Panc1 (cell line): ENCODE measurements at regions not wholly inside any gene's neighbourhood (a gene's known extent, or its start where the extent isn't known, plus 50 kb on each side); places are given as distances from the start of the nearest gene placed in this dataset.

Source experiments
- ATAC-seq: fragments of 200-7000 bp; cut with Tn5 transposase; 2 replicates; pipeline ENCODE4 v1.9.1; 2020; ENCODE audit warnings: mild to moderate bottlenecking, moderate library complexity
- BruUV-seq: library from RNA; stranded (reverse); fragments of 400-500 nt; replicated peaks from 2 replicates; lab custom pipeline; 2021; lab: Mats Ljungman, UMichigan
- CTCF ChIA-PET: fragments of 300-600 bp; sonication (Branson Sonifier 250); formaldehyde crosslinking; loops from one replicate; lab custom pipeline; 2022; ENCODE audit warnings: antibody characterized with exemption; lab: Charles Lee
- POLR2A ChIA-PET: fragments of 300-600 bp; sonication (Branson Sonifier 250); formaldehyde crosslinking; loops from one replicate; lab custom pipeline; 2022; ENCODE audit warnings: antibody characterized with exemption; lab: Charles Lee
- DNase-seq: peaks from one replicate; pipeline ENCODE4 v3.0.0-alpha.2; 2010; ENCODE audit warnings: low read depth, low spot score
- H3K27ac ChIP-seq: 2 replicates; pipeline ENCODE4 v1.5.1; 2011; ENCODE audit warnings: mild to moderate bottlenecking, low read length, inconsistent platforms
- H3K27me3 ChIP-seq: fragments of 200-500 bp; sonication (Bioruptor generic); 2 replicates; pipeline ENCODE4 v1.6.0; 2014; ENCODE audit warnings: low read length, inconsistent platforms; ENCODE audit not compliant: control insufficient read depth, insufficient read depth
- H3K36me3 ChIP-seq: fragments of 200-500 bp; sonication (Bioruptor generic); 2 replicates; pipeline ENCODE4 v1.5.1; 2014; ENCODE audit warnings: inconsistent platforms, mild to moderate bottlenecking, low read length, moderate library complexity; ENCODE audit not compliant: control insufficient read depth, insufficient read depth
- H3K4me1 ChIP-seq: 2 replicates; pipeline ENCODE4 v1.5.1; 2011; ENCODE audit warnings: inconsistent platforms, mild to moderate bottlenecking, low read length, moderate library complexity; ENCODE audit not compliant: control insufficient read depth, insufficient read depth
- H3K4me3 ChIP-seq, 2 experiments: 2 replicates each; pipeline ENCODE4 v1.5.1; 2011 to 2012; ENCODE audit warnings: low read depth in 2 of 2, low read length in 2 of 2, mild to moderate bottlenecking in 2 of 2, inconsistent platforms in 1 of 2, moderate library complexity in 1 of 2
- H3K9me3 ChIP-seq: fragments of 200-500 bp; sonication (Bioruptor generic); 2 replicates; pipeline ENCODE4 v1.5.1; 2014; ENCODE audit warnings: low read depth, mild to moderate bottlenecking, inconsistent platforms, low read length, moderate library complexity; ENCODE audit not compliant: control insufficient read depth, insufficient read depth
- CTCF ChIP-seq: fragments of 450-650 bp; IDR thresholded peaks from 2 replicates; pipeline ENCODE4 v1.5.1; 2017; ENCODE audit warnings: mild to moderate bottlenecking
- POLR2AphosphoS5 ChIP-seq: IDR thresholded peaks from 2 replicates; pipeline ENCODE4 v1.6.1; 2012; ENCODE audit warnings: mild to moderate bottlenecking, low read depth, low read length, moderate library complexity
- SIN3A ChIP-seq: IDR thresholded peaks from 2 replicates; pipeline ENCODE4 v1.6.1; 2012; ENCODE audit warnings: low read depth, mild to moderate bottlenecking, low read length, moderate library complexity, borderline replicate concordance; ENCODE audit not compliant: insufficient read depth
- TCF7L2 ChIP-seq: IDR thresholded peaks from 2 replicates; pipeline ENCODE4 v1.6.1; 2011; ENCODE audit warnings: mild to moderate bottlenecking, low read depth, low read length, inconsistent platforms
- in situ Hi-C: cut with HindIII; loops from 2 replicates; pipeline ENCODE4 v1.10.0; 2016; ENCODE audit warnings: low sequenced_read_pairs, low pct_unique_long_range_greater_than_20kb
- intact Hi-C: fragments of 100-400 bp; cut with micrococcal nuclease; formaldehyde crosslinking; loops from one replicate; pipeline ENCODE4 v1.10.0; 2022; ENCODE audit not compliant: unreplicated experiment
- TF ChIP-seq, protein P1 (sequence below), 2 experiments: IDR thresholded peaks; 2 replicates each; pipeline ENCODE4 v1.6.1; 2011 to 2012; ENCODE audit warnings: low read depth in 2 of 2, control low read depth in 1 of 2, low read length in 1 of 2, mild to moderate bottlenecking in 1 of 2, moderate library complexity in 1 of 2; ENCODE audit not compliant: insufficient read depth in 1 of 2

GRCh38 chr4:71976523-71976922 lies 55.3 kb upstream of the NPFFR2 start:
- intact Hi-C loops = no loop called here
- Histone ChIP-seq H3K4me3 (no peak overlapping the region), H3K36me3 (no peaks in the 10 kb centered on the region), H3K9me3 (no peaks in the 10 kb centered on the region), H3K27ac (no peak overlapping the region), H3K4me1 (no peaks in the 10 kb centered on the region), H3K27me3 (no peaks in the 10 kb centered on the region)
- ChIA-PET POLR2A (no interaction called here), CTCF (no interaction called here)
- DNase-seq (no peak), ATAC-seq (no peak)
- in situ Hi-C loops = no loop called here
- TF ChIP-seq, protein P1, sequence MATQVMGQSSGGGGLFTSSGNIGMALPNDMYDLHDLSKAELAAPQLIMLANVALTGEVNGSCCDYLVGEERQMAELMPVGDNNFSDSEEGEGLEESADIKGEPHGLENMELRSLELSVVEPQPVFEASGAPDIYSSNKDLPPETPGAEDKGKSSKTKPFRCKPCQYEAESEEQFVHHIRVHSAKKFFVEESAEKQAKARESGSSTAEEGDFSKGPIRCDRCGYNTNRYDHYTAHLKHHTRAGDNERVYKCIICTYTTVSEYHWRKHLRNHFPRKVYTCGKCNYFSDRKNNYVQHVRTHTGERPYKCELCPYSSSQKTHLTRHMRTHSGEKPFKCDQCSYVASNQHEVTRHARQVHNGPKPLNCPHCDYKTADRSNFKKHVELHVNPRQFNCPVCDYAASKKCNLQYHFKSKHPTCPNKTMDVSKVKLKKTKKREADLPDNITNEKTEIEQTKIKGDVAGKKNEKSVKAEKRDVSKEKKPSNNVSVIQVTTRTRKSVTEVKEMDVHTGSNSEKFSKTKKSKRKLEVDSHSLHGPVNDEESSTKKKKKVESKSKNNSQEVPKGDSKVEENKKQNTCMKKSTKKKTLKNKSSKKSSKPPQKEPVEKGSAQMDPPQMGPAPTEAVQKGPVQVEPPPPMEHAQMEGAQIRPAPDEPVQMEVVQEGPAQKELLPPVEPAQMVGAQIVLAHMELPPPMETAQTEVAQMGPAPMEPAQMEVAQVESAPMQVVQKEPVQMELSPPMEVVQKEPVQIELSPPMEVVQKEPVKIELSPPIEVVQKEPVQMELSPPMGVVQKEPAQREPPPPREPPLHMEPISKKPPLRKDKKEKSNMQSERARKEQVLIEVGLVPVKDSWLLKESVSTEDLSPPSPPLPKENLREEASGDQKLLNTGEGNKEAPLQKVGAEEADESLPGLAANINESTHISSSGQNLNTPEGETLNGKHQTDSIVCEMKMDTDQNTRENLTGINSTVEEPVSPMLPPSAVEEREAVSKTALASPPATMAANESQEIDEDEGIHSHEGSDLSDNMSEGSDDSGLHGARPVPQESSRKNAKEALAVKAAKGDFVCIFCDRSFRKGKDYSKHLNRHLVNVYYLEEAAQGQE (IDR thresholded peaks at IDR 0.05; ENCODE audit: insufficient read depth in 1 of 2, low read depth in 2 of 2, low read length in 1 of 2) = no peak
- no peak for TF ChIP-seq TCF7L2
- no peak for TF ChIP-seq POLR2AphosphoS5
- TF ChIP-seq CTCF = no peak
- TF ChIP-seq SIN3A = no peak
- no TSS peak for BruUV-seq

GRCh38 chr4:71978210-71978835 lies 53.5 kb upstream of the NPFFR2 start:
- no peak for DNase-seq
- ChIA-PET CTCF (no interaction called here), POLR2A (no interaction called here)
- in situ Hi-C loops (no loop called here), intact Hi-C loops (no loop called here)
- no peaks in the 10 kb centered on the region for H3K9me3 ChIP-seq
- no peak for ATAC-seq
- H3K4me1 ChIP-seq = no peaks in the 10 kb centered on the region
- H3K36me3 ChIP-seq = no peaks in the 10 kb centered on the region
- H3K27me3 ChIP-seq = no peaks in the 10 kb centered on the region
- H3K27ac ChIP-seq = no peak overlapping the region
- TF ChIP-seq POLR2AphosphoS5 (no peak), TCF7L2 (no peak), CTCF (no peak), SIN3A (no peak)
- TF ChIP-seq, protein P1 (IDR thresholded peaks at IDR 0.05; ENCODE audit: insufficient read depth in 1 of 2, low read depth in 2 of 2, low read length in 1 of 2) = no peak
- BruUV-seq = no TSS peak
- H3K4me3 ChIP-seq = no peak overlapping the region
